CD14-positive monocyte (primary cell): ENCODE measurements at regions not wholly inside any gene's neighbourhood (a gene's known extent, or its start where the extent isn't known, plus 50 kb on each side); places are given as distances from the start of the nearest gene placed in this dataset.

ENCODE experiments used
- DNase-seq, 3 donors: peaks; one replicate each; pipeline ENCODE4 v3.0.0-alpha.2; 2011 to 2022
- H2AFZ ChIP-seq: 2 replicates; pipeline ENCODE4 v1.6.0; 2012; ENCODE audit warnings: mild to moderate bottlenecking, low read depth, low read length, inconsistent platforms; ENCODE audit not compliant: insufficient read depth, poor library complexity, severe bottlenecking
- H3K27ac ChIP-seq, 2 donors: 1 replicate in 1 of 2; 2 replicates in 1 of 2; pipeline ENCODE4 v1.5.1; 2012 to 2013; ENCODE audit warnings: low read length in 2 of 2, control low read depth in 1 of 2, inconsistent platforms in 1 of 2, low read depth in 1 of 2, mild to moderate bottlenecking in 1 of 2
- H3K27me3 ChIP-seq, 2 donors: one replicate each; pipeline versions ENCODE4 v1.6.0 to v1.6.1; 2011 to 2013; ENCODE audit warnings: low read length in 2 of 2; ENCODE audit not compliant: control insufficient read depth in 2 of 2, insufficient read depth in 2 of 2
- H3K36me3 ChIP-seq, 2 donors: replicated peaks in 1 of 2; 1 replicate in 1 of 2; 2 replicates in 1 of 2; pipeline versions ENCODE4 v1.5.1 to v1.6.1; 2012 to 2013; ENCODE audit warnings: low read length in 2 of 2, control low read depth in 1 of 2, inconsistent platforms in 1 of 2, mild to moderate bottlenecking in 1 of 2; ENCODE audit not compliant: insufficient read depth in 2 of 2, control insufficient read depth in 1 of 2
- H3K4me1 ChIP-seq, 2 donors: 1 replicate in 1 of 2; 2 replicates in 1 of 2; pipeline versions ENCODE4 v1.5.1 to v1.6.1; 2012 to 2013; ENCODE audit warnings: low read length in 2 of 2, control low read depth in 1 of 2, inconsistent platforms in 1 of 2, mild to moderate bottlenecking in 1 of 2, moderate library complexity in 1 of 2; ENCODE audit not compliant: insufficient read depth in 2 of 2, control insufficient read depth in 1 of 2
- H3K4me2 ChIP-seq: replicated peaks from 2 replicates; pipeline ENCODE3; 2012; ENCODE audit warnings: low read length, moderate library complexity, mild to moderate bottlenecking; ENCODE audit not compliant: poor library complexity, severe bottlenecking; ENCODE audit errors: extremely low read depth
- H3K4me3 ChIP-seq, 3 experiments: fragments of 200-600 bp in 1 of 3; sonication (generic) in 1 of 3; replicated peaks in 1 of 3; 1 replicate in 2 of 3; 2 replicates in 1 of 3; pipeline ENCODE4 v1.5.1; 2011 to 2013; ENCODE audit warnings: low read length in 3 of 3, mild to moderate bottlenecking in 3 of 3, control low read depth in 2 of 3, low read depth in 2 of 3, inconsistent platforms in 1 of 3, moderate library complexity in 1 of 3
- H3K79me2 ChIP-seq: 2 replicates; pipeline ENCODE4 v1.6.0; 2012; ENCODE audit warnings: mild to moderate bottlenecking, control low read depth, inconsistent platforms, low read length, moderate library complexity; ENCODE audit not compliant: insufficient read depth
- H3K9ac ChIP-seq: 2 replicates; pipeline ENCODE4 v1.6.0; 2017; ENCODE audit warnings: low read length, mild to moderate bottlenecking; ENCODE audit not compliant: insufficient read depth, poor library complexity, severe bottlenecking
- H3K9me3 ChIP-seq, 2 donors: replicated peaks in 1 of 2; 1 replicate in 1 of 2; 2 replicates in 1 of 2; pipeline versions ENCODE4 v1.5.1 to v1.6.1; 2012 to 2013; ENCODE audit warnings: low read length in 2 of 2, control low read depth in 1 of 2; ENCODE audit not compliant: control insufficient read depth in 1 of 2, insufficient read depth in 1 of 2
- H4K20me1 ChIP-seq: 2 replicates; pipeline ENCODE4 v1.6.0; 2012; ENCODE audit warnings: mild to moderate bottlenecking, low read length, control low read depth, moderate library complexity; ENCODE audit not compliant: insufficient read depth
- H3K27ac Mint-ChIP-seq, 7 donors: one replicate each; pipeline ENCODE4 v1.8.0; 2020; ENCODE audit warnings: mild to moderate bottlenecking in 7 of 7, mixed read lengths in 7 of 7, moderate library complexity in 6 of 7, inconsistent platforms in 2 of 7
- H3K27me3 Mint-ChIP-seq, 3 donors: one replicate each; pipeline ENCODE4 v1.8.0; 2021 to 2022; ENCODE audit warnings: low read depth in 3 of 3, mild to moderate bottlenecking in 3 of 3, mixed read lengths in 3 of 3, moderate library complexity in 3 of 3, inconsistent platforms in 1 of 3
- H3K36me3 Mint-ChIP-seq, 2 donors: one replicate each; pipeline ENCODE4 v1.8.0; 2020; ENCODE audit warnings: mixed read lengths in 2 of 2, inconsistent platforms in 1 of 2, mild to moderate bottlenecking in 1 of 2
- H3K4me1 Mint-ChIP-seq: one replicate; pipeline ENCODE4 v1.8.0; 2020; ENCODE audit warnings: mild to moderate bottlenecking, mixed read lengths
- H3K4me3 Mint-ChIP-seq, 2 donors: one replicate each; pipeline ENCODE4 v1.8.0; 2020; ENCODE audit warnings: mild to moderate bottlenecking in 2 of 2, mixed read lengths in 2 of 2, moderate library complexity in 1 of 2
- H3K9me3 Mint-ChIP-seq, 7 donors: one replicate each; pipeline ENCODE4 v1.8.0; 2020 to 2022; ENCODE audit warnings: mixed read lengths in 7 of 7, mild to moderate bottlenecking in 6 of 7, moderate library complexity in 6 of 7, inconsistent platforms in 2 of 7
- WGBS: methylation state at CpG from one replicate; pipeline ENCODE4 v1.1.5; 2013; ENCODE audit warnings: missing lambda C conversion rate; ENCODE audit not compliant: insufficient coverage; 5-methylcytosine and 5-hydroxymethylcytosine counted together
- intact Hi-C, 2 donors: fragments of 100-400 bp; cut with micrococcal nuclease; formaldehyde crosslinking; loops; one replicate each; pipeline versions ENCODE4 v1.15.0 to v1.15.1; 2023
- TF ChIP-seq, protein P1 (sequence below): fragments of 200-600 bp; IDR thresholded peaks from one replicate; pipeline ENCODE4 v1.8.0; 2022; ENCODE audit warnings: antibody characterized with exemption, mild to moderate bottlenecking

DNA sequence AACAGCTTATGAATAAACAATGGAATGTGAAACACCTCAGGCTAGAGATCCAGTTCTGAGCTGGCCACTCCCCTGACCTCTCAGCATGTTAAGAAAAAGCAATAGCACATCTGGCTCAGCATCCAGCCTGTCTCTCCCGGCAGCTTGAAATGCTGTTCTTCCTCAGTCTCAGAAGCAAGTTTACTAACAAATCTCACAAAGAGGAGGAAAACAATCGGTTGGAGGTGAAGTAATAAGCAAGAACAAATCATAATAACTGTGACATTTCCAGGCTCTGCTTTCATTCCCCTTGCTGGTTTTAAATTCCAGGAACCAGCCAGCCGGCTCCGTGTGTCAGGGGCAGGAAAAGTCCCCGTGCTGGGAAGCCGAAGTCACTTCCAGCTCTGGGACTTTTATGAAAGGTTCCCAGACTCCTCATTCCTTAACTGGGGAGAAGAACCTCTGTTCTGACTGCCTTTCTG, 133.9 kb upstream of the ARL4C start:
- Histone ChIP-seq H3K27me3 (no peaks in the 10 kb centered on the region), H3K4me1 (no peaks in the 10 kb centered on the region), H2AFZ (no peak overlapping the region), H3K4me2 (no peak overlapping the region), H3K79me2 (no peaks in the 10 kb centered on the region), H3K9me3 (no peaks in the 10 kb centered on the region), H4K20me1 (no peaks in the 10 kb centered on the region), H3K4me3 (no peak overlapping the region), H3K9ac (no peak overlapping the region), H3K27ac (no peak overlapping the region), H3K36me3 (no peaks in the 10 kb centered on the region)
- DNase-seq: no peak
- peaks cover 0 to 3% (median 0%) of the 10 kb centered on the region in 7 donors for H3K9me3 Mint-ChIP-seq
- no peaks in the 10 kb centered on the region for H3K4me1 Mint-ChIP-seq
- H3K27ac Mint-ChIP-seq: no peak overlapping the region
- H3K27me3 Mint-ChIP-seq: peaks cover 4 to 6% (median 4%) of the 10 kb centered on the region in 3 donors
- WGBS: no CpG with 5 or more reads among the region's 6 CpGs
- H3K4me3 Mint-ChIP-seq: no peak overlapping the region
- intact Hi-C loops: no loop called here
- no peaks in the 10 kb centered on the region for H3K36me3 Mint-ChIP-seq
- TF ChIP-seq, protein P1, sequence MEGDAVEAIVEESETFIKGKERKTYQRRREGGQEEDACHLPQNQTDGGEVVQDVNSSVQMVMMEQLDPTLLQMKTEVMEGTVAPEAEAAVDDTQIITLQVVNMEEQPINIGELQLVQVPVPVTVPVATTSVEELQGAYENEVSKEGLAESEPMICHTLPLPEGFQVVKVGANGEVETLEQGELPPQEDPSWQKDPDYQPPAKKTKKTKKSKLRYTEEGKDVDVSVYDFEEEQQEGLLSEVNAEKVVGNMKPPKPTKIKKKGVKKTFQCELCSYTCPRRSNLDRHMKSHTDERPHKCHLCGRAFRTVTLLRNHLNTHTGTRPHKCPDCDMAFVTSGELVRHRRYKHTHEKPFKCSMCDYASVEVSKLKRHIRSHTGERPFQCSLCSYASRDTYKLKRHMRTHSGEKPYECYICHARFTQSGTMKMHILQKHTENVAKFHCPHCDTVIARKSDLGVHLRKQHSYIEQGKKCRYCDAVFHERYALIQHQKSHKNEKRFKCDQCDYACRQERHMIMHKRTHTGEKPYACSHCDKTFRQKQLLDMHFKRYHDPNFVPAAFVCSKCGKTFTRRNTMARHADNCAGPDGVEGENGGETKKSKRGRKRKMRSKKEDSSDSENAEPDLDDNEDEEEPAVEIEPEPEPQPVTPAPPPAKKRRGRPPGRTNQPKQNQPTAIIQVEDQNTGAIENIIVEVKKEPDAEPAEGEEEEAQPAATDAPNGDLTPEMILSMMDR: no peak

DNA sequence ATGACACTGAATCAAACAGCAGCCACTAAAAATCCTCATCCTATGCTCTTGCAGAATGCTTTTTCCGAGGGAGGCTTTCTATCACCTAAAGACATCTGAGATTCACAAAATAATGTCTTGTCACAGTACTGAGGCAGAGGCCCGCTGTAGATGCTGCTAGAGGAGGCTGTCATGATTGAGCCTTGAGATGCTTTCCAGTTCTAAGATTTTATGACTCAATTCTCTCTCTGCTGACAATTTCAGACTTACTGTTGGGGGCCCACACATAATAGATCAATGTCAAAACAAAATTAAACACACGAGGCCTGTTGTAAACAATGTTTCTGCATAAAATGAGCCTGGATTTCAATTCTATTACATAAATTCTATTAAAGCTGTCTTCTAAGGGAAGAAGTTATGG, 132.7 kb upstream of the ARL4C start:
- Histone ChIP-seq H3K4me1 (no peaks in the 10 kb centered on the region), H3K79me2 (no peaks in the 10 kb centered on the region), H3K4me2 (no peak overlapping the region), H3K36me3 (no peaks in the 10 kb centered on the region), H3K4me3 (no peak overlapping the region), H4K20me1 (no peaks in the 10 kb centered on the region), H3K27me3 (no peaks in the 10 kb centered on the region), H2AFZ (no peak overlapping the region), H3K27ac (no peak overlapping the region), H3K9me3 (no peaks in the 10 kb centered on the region), H3K9ac (no peak overlapping the region)
- no peak for DNase-seq
- Mint-ChIP-seq H3K27me3 (peaks cover 3 to 6% (median 4%) of the 10 kb centered on the region in 3 donors), H3K4me3 (no peak overlapping the region), H3K27ac (no peak overlapping the region), H3K9me3 (peaks cover 0 to 2% (median 0%) of the 10 kb centered on the region in 7 donors), H3K4me1 (no peaks in the 10 kb centered on the region), H3K36me3 (no peaks in the 10 kb centered on the region)
- intact Hi-C loops: no loop called here
- TF ChIP-seq, protein P1: no peak
- WGBS: no CpG with 5 or more reads among the region's 3 CpGs
